ENCODE measurements at regions not wholly inside any gene's neighbourhood (a gene's known extent, or its start where the extent isn't known, plus 50 kb on each side); places are given as distances from the start of the nearest gene placed in this dataset.

- no peak for DNase-seq
These were observed 625.2 kb upstream of the CDH8 start for GRCh38 chr16:62661435-62661834.

- no peak for DNase-seq
These were observed 620.9 kb upstream of the CDH8 start for GRCh38 chr16:62657116-62657515.

- no peak for DNase-seq
These were observed 616.3 kb upstream of the CDH8 start for GRCh38 chr16:62652441-62653120.

- no peak for DNase-seq
These were observed 612.0 kb upstream of the CDH8 start for GRCh38 chr16:62648256-62648655.

GRCh38 chr16:62644030-62644812, 608.0 kb upstream of the CDH8 start:
- DNase-seq = no peak

GRCh38 chr16:62642677-62643076, 606.4 kb upstream of the CDH8 start:
- DNase-seq = no peak

GRCh38 chr16:62639890-62640289, 603.7 kb upstream of the CDH8 start:
- no peak for DNase-seq

GRCh38 chr16:62638964-62639870, 603.0 kb upstream of the CDH8 start:
- no peak for DNase-seq

- DNase-seq = no peak
These were observed 602.2 kb upstream of the CDH8 start for GRCh38 chr16:62638324-62638911.

- DNase-seq = no peak
These were observed 589.1 kb upstream of the CDH8 start for GRCh38 chr16:62625326-62625725.

GRCh38 chr16:62620275-62620674, 584.0 kb upstream of the CDH8 start:
- no peak for DNase-seq

- DNase-seq = no peak
These were observed 579.3 kb upstream of the CDH8 start for GRCh38 chr16:62615526-62615925.

GRCh38 chr16:62610291-62610690, 574.1 kb upstream of the CDH8 start:
- DNase-seq = no peak

- no peak for DNase-seq
These were observed 566.6 kb upstream of the CDH8 start for GRCh38 chr16:62602790-62603189.

GRCh38 chr16:62597875-62598274, 561.6 kb upstream of the CDH8 start:
- DNase-seq = no peak

- no peak for DNase-seq
These were observed 560.3 kb upstream of the CDH8 start for GRCh38 chr16:62596584-62596983.

GRCh38 chr16:62596125-62596524, 559.9 kb upstream of the CDH8 start:
- DNase-seq = no peak

- DNase-seq = no peak
These were observed 550.1 kb upstream of the CDH8 start for GRCh38 chr16:62586128-62586862.

- no peak for DNase-seq
These were observed 548.9 kb upstream of the CDH8 start for GRCh38 chr16:62585041-62585545.

GRCh38 chr16:62583414-62583813, 547.2 kb upstream of the CDH8 start:
- DNase-seq = no peak

GRCh38 chr16:62573466-62573865, 537.2 kb upstream of the CDH8 start:
- no peak for DNase-seq

GRCh38 chr16:62568926-62569325, 532.7 kb upstream of the CDH8 start:
- DNase-seq = no peak

Measured in NCI-H226 (cell line).